ENCODE measurements at regions not wholly inside any gene's neighbourhood (a gene's known extent, or its start where the extent isn't known, plus 50 kb on each side); places are given as distances from the start of the nearest gene placed in this dataset.

GRCh38 chr12:24084800-24085199 is 135.3 kb upstream of the SOX5 start:
- TF ChIP-seq CTCF (IDR thresholded peaks at IDR 0.05) (no peak), POLR2A (IDR thresholded peaks at IDR 0.05; ENCODE audit: low read length) (no peak), CHD2 (IDR thresholded peaks at IDR 0.05; ENCODE audit: low read length, partially characterized antibody) (no peak), MYC (IDR thresholded peaks at IDR 0.05; ENCODE audit: borderline replicate concordance, low read length) (no peak), ZC3H11A (IDR thresholded peaks at IDR 0.05) (no peak), POLR2AphosphoS2 (conservative IDR thresholded peaks at IDR 0.05; ENCODE audit: low read length) (no peak), EP300 (IDR thresholded peaks at IDR 0.05) (no peak)
